ENCODE measurements at regions not wholly inside any gene's neighbourhood (a gene's known extent, or its start where the extent isn't known, plus 50 kb on each side); places are given as distances from the start of the nearest gene placed in this dataset.

- Histone ChIP-seq H3K27me3 (no peaks in the 10 kb centered on the region), H3K36me3 (replicated peaks in 1 of 2) (no peaks in the 10 kb centered on the region), H3K9me3 (replicated peaks in 1 of 3) (no peaks in the 10 kb centered on the region), H3K4me1 (replicated peaks in 1 of 2) (no peaks in the 10 kb centered on the region), H3K4me3 (no peak overlapping the region), H3K27ac (no peak overlapping the region)
- TF ChIP-seq POLR2A (IDR thresholded peaks at IDR 0.05) (no peak), CTCF (IDR thresholded peaks at IDR 0.05) (no peak)
- intact Hi-C loops (cut with DNase I): no loop called here
- WGBS, 4 donors: 73 to 92% (median 89%) methylated on average over 5 to 9 of the region's 9 CpGs
- DNase-seq: no peak
These were observed 1400.9 kb upstream of the ALCAM start for GRCh38 chr3:103965764-103966163.

GRCh38 chr3:103966749-103967148, 1400.0 kb upstream of the ALCAM start:
- Histone ChIP-seq H3K27ac (no peak overlapping the region), H3K4me3 (no peak overlapping the region), H3K36me3 (replicated peaks in 1 of 2) (no peaks in the 10 kb centered on the region), H3K4me1 (replicated peaks in 1 of 2) (no peaks in the 10 kb centered on the region), H3K9me3 (replicated peaks in 1 of 3) (no peaks in the 10 kb centered on the region), H3K27me3 (no peaks in the 10 kb centered on the region)
- DNase-seq: no peak
- intact Hi-C loops (cut with DNase I): no loop called here
- 85 to 93% (median 91%) methylated on average over 1 to 3 of the region's 3 CpGs for WGBS, 4 donors
- TF ChIP-seq CTCF (IDR thresholded peaks at IDR 0.05) (no peak), POLR2A (IDR thresholded peaks at IDR 0.05) (no peak)

GRCh38 chr3:103968131-103968530, 1398.6 kb upstream of the ALCAM start:
- no peak overlapping the region for H3K27ac ChIP-seq
- H3K9me3 ChIP-seq (replicated peaks in 1 of 3): no peaks in the 10 kb centered on the region
- TF ChIP-seq POLR2A (IDR thresholded peaks at IDR 0.05) (no peak), CTCF (IDR thresholded peaks at IDR 0.05) (no peak)
- intact Hi-C loops (cut with DNase I): no loop called here
- H3K4me1 ChIP-seq (replicated peaks in 1 of 2): no peaks in the 10 kb centered on the region
- H3K4me3 ChIP-seq: no peak overlapping the region
- WGBS, 4 donors: 67 to 81% (median 70%) methylated on average over 2 of the region's 2 CpGs
- H3K36me3 ChIP-seq (replicated peaks in 1 of 2): no peaks in the 10 kb centered on the region
- DNase-seq: no peak
- H3K27me3 ChIP-seq: no peaks in the 10 kb centered on the region

- Histone ChIP-seq H3K4me3 (no peak overlapping the region), H3K36me3 (replicated peaks in 1 of 2) (no peaks in the 10 kb centered on the region), H3K9me3 (replicated peaks in 1 of 3) (no peaks in the 10 kb centered on the region), H3K4me1 (replicated peaks in 1 of 2) (no peaks in the 10 kb centered on the region), H3K27me3 (no peaks in the 10 kb centered on the region), H3K27ac (no peak overlapping the region)
- DNase-seq: no peak
- intact Hi-C loops (cut with DNase I): no loop called here
- 24 to 27% (median 25%) methylated on average over 1 of the region's 1 CpG for WGBS, 4 donors
- TF ChIP-seq POLR2A (IDR thresholded peaks at IDR 0.05) (no peak), CTCF (IDR thresholded peaks at IDR 0.05) (no peak)
These were observed 1398.0 kb upstream of the ALCAM start for GRCh38 chr3:103968751-103969150.
